Activated CD4-positive, alpha-beta memory T cell treated with anti-CD3 and anti-CD28 coated beads, Interleukin-2, amount 10 ng/mL, durations not matched to agents 7 days and 5 days (primary cell): ENCODE measurements at regions not wholly inside any gene's neighbourhood (a gene's known extent, or its start where the extent isn't known, plus 50 kb on each side); places are given as distances from the start of the nearest gene placed in this dataset.

ENCODE experiments used
- CTCF ChIA-PET: fragments of 350-600 bp; sonication (Branson Sonifier 250); formaldehyde crosslinking; loops from one replicate; lab custom pipeline; 2021; ENCODE audit warnings: antibody characterized with exemption, inconsistent platforms; lab: Charles Lee
- POLR2A ChIA-PET: fragments of 350-600 bp; sonication (Branson Sonifier 250); formaldehyde crosslinking; loops from one replicate; lab custom pipeline; 2021; ENCODE audit warnings: antibody characterized with exemption; lab: Charles Lee
- DNase-seq: peaks from one replicate; pipeline ENCODE4 v3.0.0-alpha.2; 2020
- H3K27ac Mint-ChIP-seq: one replicate; pipeline ENCODE4 v1.8.0; 2021; ENCODE audit warnings: mild to moderate bottlenecking, mixed read lengths
- H3K27me3 Mint-ChIP-seq: one replicate; pipeline ENCODE4 v1.8.0; 2021; ENCODE audit warnings: mixed read lengths
- H3K36me3 Mint-ChIP-seq: one replicate; pipeline ENCODE4 v1.8.0; 2021; ENCODE audit warnings: low read depth, mixed read lengths
- H3K4me1 Mint-ChIP-seq: one replicate; pipeline ENCODE4 v1.8.0; 2021; ENCODE audit warnings: mixed read lengths
- H3K4me3 Mint-ChIP-seq: one replicate; pipeline ENCODE4 v1.8.0; 2021; ENCODE audit warnings: mild to moderate bottlenecking, mixed read lengths
- H3K9me3 Mint-ChIP-seq: one replicate; pipeline ENCODE4 v1.8.0; 2021; ENCODE audit warnings: mixed read lengths

- Mint-ChIP-seq H3K9me3 (no peaks in the 10 kb centered on the region), H3K27me3 (peaks cover 29% of the 10 kb centered on the region), H3K27ac (no peak overlapping the region), H3K4me1 (no peaks in the 10 kb centered on the region), H3K4me3 (no peak overlapping the region), H3K36me3 (no peaks in the 10 kb centered on the region)
- ChIA-PET POLR2A (no interaction called here), CTCF (interaction anchor here (0.7 kb wide), 1 partner anchor 645 kb away, joined by 3 read pairs; no protein-coding TSS in a partner anchor)
- DNase-seq = no peak
Measured at GRCh38 chr7:28231176-28231575, 50.6 kb upstream of the JAZF1 start.

DNA sequence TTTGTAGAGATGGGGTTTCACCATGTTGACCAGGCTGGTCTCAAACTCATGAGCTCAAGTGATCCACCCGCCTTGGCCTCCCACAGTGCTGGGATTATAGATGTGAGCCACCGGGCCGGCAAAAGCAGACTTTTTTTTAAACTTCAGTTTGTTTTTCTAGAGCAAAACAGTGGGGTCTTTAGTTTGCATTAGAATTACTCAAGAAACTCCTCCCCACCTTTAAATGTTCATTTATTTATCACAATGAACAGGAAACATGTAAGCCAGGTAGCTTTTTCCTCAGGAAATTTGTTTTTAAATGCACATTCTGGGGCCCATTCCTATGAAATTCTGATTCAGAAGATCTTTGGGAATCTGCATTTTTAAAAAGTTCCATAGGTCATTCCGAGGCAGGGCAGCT, 56.0 kb upstream of the JAZF1 start:
- no peak overlapping the region for H3K4me3 Mint-ChIP-seq
- no peaks in the 10 kb centered on the region for H3K36me3 Mint-ChIP-seq
- ChIA-PET POLR2A (no interaction called here), CTCF (interaction anchor here (0.5 kb wide), 1 partner anchor 93 kb away, joined by 4 read pairs; no protein-coding TSS in a partner anchor)
- no peaks in the 10 kb centered on the region for H3K9me3 Mint-ChIP-seq
- H3K27me3 Mint-ChIP-seq = peaks cover 54% of the 10 kb centered on the region
- H3K27ac Mint-ChIP-seq = no peak overlapping the region
- DNase-seq = no peak
- peaks cover 9% of the 10 kb centered on the region for H3K4me1 Mint-ChIP-seq

- CTCF ChIA-PET = no interaction called here
- POLR2A ChIA-PET = no interaction called here
- Mint-ChIP-seq H3K4me3 (no peak overlapping the region), H3K36me3 (no peaks in the 10 kb centered on the region), H3K27me3 (peaks cover 57% of the 10 kb centered on the region), H3K27ac (no peak overlapping the region), H3K4me1 (peaks cover 9% of the 10 kb centered on the region), H3K9me3 (no peaks in the 10 kb centered on the region)
- DNase-seq = no peak
Measured at GRCh38 chr7:28237363-28237762, 56.8 kb upstream of the JAZF1 start.

DNA sequence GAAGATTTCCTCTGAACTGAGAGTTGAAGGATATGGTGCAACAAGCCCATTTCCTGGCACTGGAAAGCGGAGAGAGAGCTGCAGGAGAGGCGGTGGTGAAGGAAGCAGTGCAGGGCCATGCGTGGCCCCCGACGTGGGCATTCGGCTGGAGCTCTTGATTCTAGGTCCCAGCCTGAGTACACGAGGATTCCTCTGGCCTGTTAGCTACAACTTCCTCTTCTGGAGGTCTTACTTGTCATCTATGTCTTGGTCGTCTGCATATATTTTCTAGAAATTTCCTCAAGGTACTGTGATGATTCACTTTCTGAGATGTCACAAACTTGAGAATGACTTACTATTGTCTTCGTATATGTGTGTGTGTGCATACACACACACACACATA, 59.2 kb upstream of the JAZF1 start:
- POLR2A ChIA-PET = no interaction called here
- Mint-ChIP-seq H3K27ac (no peak overlapping the region), H3K27me3 (peaks cover 68% of the 10 kb centered on the region), H3K9me3 (peaks cover 2% of the 10 kb centered on the region), H3K4me1 (peaks cover 9% of the 10 kb centered on the region), H3K4me3 (no peak overlapping the region), H3K36me3 (no peaks in the 10 kb centered on the region)
- peak; percentile 18 for DNase-seq
- CTCF ChIA-PET = no interaction called here

GRCh38 chr7:28240481-28240880, 59.9 kb upstream of the JAZF1 start:
- no peak for DNase-seq
- POLR2A ChIA-PET = no interaction called here
- Mint-ChIP-seq H3K9me3 (peaks cover 2% of the 10 kb centered on the region), H3K27me3 (peaks cover 62% of the 10 kb centered on the region), H3K4me1 (peaks cover 9% of the 10 kb centered on the region), H3K36me3 (no peaks in the 10 kb centered on the region), H3K27ac (no peak overlapping the region), H3K4me3 (no peak overlapping the region)
- CTCF ChIA-PET = no interaction called here

DNA sequence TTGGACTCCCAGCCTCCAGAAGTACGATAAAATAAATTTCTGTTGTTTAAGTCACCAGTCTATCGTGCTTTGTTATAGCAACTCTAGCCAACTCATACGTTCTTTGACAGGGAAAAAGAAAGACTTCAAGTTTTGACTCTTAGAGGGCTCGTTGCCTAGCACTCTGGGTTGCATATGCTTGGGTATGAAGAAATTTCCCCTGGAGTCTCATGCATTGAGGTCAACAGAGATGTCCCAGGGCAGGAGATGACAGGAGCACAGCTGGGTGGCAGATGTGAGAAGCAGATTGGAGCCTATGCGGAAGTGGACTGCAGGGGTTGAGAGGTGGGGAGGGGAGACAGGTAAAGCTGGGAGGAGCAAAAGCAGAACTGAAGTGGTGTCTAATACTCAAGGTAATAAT, 63.3 kb upstream of the JAZF1 start:
- no peak for DNase-seq
- ChIA-PET POLR2A (no interaction called here), CTCF (no interaction called here)
- no peak overlapping the region for H3K27ac Mint-ChIP-seq
- no peaks in the 10 kb centered on the region for H3K36me3 Mint-ChIP-seq
- H3K4me3 Mint-ChIP-seq = no peak overlapping the region
- H3K9me3 Mint-ChIP-seq = peaks cover 2% of the 10 kb centered on the region
- H3K27me3 Mint-ChIP-seq = peaks cover 45% of the 10 kb centered on the region
- H3K4me1 Mint-ChIP-seq = peaks cover 9% of the 10 kb centered on the region

- no peaks in the 10 kb centered on the region for H3K4me1 Mint-ChIP-seq
- peaks cover 39% of the 10 kb centered on the region for H3K27me3 Mint-ChIP-seq
Measured at GRCh38 chr7:28245123-28245878, 64.7 kb upstream of the JAZF1 start.

GRCh38 chr7:28246921-28247461, 66.4 kb upstream of the JAZF1 start:
- Mint-ChIP-seq H3K4me3 (no peak overlapping the region), H3K27me3 (peaks cover 32% of the 10 kb centered on the region), H3K36me3 (no peaks in the 10 kb centered on the region), H3K27ac (no peak overlapping the region), H3K4me1 (no peaks in the 10 kb centered on the region), H3K9me3 (peaks cover 2% of the 10 kb centered on the region)
- DNase-seq = no peak
- CTCF ChIA-PET = no interaction called here
- POLR2A ChIA-PET = no interaction called here

More at GRCh38 chr7:28245123-28245878, 64.7 kb upstream of the JAZF1 start:
- Mint-ChIP-seq H3K27ac (no peak overlapping the region), H3K4me3 (no peak overlapping the region), H3K9me3 (peaks cover 2% of the 10 kb centered on the region), H3K36me3 (no peaks in the 10 kb centered on the region)
- DNase-seq = no peak
- ChIA-PET POLR2A (no interaction called here), CTCF (no interaction called here)

- H3K4me1 Mint-ChIP-seq = no peaks in the 10 kb centered on the region
- no peaks in the 10 kb centered on the region for H3K9me3 Mint-ChIP-seq
- peaks cover 30% of the 10 kb centered on the region for H3K27me3 Mint-ChIP-seq
- H3K4me3 Mint-ChIP-seq = no peak overlapping the region
- H3K27ac Mint-ChIP-seq = no peak overlapping the region
- POLR2A ChIA-PET = no interaction called here
- no peaks in the 10 kb centered on the region for H3K36me3 Mint-ChIP-seq
- CTCF ChIA-PET = no interaction called here
- no peak for DNase-seq
Measured at GRCh38 chr7:28258240-28258639, 77.6 kb upstream of the JAZF1 start.

- H3K9me3 Mint-ChIP-seq = no peaks in the 10 kb centered on the region
- ChIA-PET POLR2A (no interaction called here), CTCF (no interaction called here)
- no peaks in the 10 kb centered on the region for H3K4me1 Mint-ChIP-seq
- H3K27me3 Mint-ChIP-seq = peaks cover 31% of the 10 kb centered on the region
- H3K36me3 Mint-ChIP-seq = no peaks in the 10 kb centered on the region
- H3K4me3 Mint-ChIP-seq = no peak overlapping the region
- DNase-seq = no peak
- no peak overlapping the region for H3K27ac Mint-ChIP-seq
Measured at GRCh38 chr7:28260969-28261368, 80.4 kb upstream of the JAZF1 start.

DNA sequence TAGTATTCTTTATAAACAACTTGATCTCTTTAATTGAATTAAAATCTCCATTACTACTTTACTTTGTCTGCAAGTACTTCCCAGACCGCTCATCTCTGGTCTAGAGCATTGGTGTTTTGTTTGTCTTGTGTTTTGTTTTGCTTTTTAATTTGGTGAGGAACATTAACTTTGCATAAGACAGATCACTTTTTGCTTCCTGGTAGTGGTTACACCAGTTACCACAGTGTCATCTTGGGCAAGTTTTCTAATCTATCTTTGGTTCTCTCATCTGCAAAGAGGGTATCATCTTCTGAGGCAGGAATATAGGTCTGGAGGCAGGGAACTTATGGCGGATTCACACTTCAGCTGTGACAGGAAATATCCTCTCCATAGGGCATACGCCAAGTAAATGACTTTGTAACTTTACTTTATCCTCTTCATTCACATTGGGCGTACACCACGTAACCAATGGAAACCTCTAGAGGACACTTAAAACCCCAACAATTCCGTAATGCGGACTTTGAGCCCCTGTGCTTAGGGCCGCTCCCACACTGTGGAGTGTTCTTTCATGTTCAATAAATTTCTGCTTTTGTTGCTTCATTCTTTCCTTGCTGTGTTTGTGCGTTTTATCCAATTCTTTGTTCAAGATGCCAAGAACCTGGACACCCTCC, 83.2 kb upstream of the JAZF1 start:
- Mint-ChIP-seq H3K9me3 (no peaks in the 10 kb centered on the region), H3K36me3 (no peaks in the 10 kb centered on the region), H3K27ac (no peak overlapping the region), H3K27me3 (peaks cover 36% of the 10 kb centered on the region), H3K4me3 (no peak overlapping the region), H3K4me1 (no peaks in the 10 kb centered on the region)
- ChIA-PET POLR2A (no interaction called here), CTCF (no interaction called here)
- no peak for DNase-seq

GRCh38 chr7:28266402-28266801, 85.8 kb upstream of the JAZF1 start:
- peaks cover 40% of the 10 kb centered on the region for H3K27me3 Mint-ChIP-seq
- no peaks in the 10 kb centered on the region for H3K36me3 Mint-ChIP-seq
- DNase-seq = no peak
- no peaks in the 10 kb centered on the region for H3K4me1 Mint-ChIP-seq
- no peak overlapping the region for H3K4me3 Mint-ChIP-seq
- H3K27ac Mint-ChIP-seq = no peak overlapping the region
- ChIA-PET POLR2A (no interaction called here), CTCF (no interaction called here)
- no peaks in the 10 kb centered on the region for H3K9me3 Mint-ChIP-seq

DNA sequence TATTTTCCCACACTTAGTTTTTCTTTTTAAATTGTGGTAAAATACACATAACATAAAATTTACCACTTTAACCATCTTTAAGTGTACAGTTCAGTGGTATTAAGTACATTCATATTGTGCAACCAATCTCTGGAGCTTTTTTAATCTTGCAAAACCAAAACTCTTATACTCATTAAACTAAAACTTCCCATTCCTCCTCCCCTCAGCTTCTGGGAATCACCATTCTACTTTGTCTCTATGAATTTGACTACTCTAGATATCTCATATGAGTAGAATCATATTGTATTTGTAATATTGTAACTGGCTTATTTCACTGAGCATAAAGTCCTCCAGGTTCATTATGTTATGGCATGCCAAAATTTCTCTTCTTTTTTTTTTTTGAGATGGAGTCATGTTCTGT, 86.4 kb upstream of the JAZF1 start:
- POLR2A ChIA-PET = no interaction called here
- no peak for DNase-seq
- Mint-ChIP-seq H3K27ac (no peak overlapping the region), H3K36me3 (no peaks in the 10 kb centered on the region), H3K9me3 (no peaks in the 10 kb centered on the region), H3K4me1 (no peaks in the 10 kb centered on the region), H3K27me3 (peaks cover 40% of the 10 kb centered on the region), H3K4me3 (no peak overlapping the region)
- CTCF ChIA-PET = no interaction called here
